ENCODE measurements at regions not wholly inside any gene's neighbourhood (a gene's known extent, or its start where the extent isn't known, plus 50 kb on each side); places are given as distances from the start of the nearest gene placed in this dataset.

DNA sequence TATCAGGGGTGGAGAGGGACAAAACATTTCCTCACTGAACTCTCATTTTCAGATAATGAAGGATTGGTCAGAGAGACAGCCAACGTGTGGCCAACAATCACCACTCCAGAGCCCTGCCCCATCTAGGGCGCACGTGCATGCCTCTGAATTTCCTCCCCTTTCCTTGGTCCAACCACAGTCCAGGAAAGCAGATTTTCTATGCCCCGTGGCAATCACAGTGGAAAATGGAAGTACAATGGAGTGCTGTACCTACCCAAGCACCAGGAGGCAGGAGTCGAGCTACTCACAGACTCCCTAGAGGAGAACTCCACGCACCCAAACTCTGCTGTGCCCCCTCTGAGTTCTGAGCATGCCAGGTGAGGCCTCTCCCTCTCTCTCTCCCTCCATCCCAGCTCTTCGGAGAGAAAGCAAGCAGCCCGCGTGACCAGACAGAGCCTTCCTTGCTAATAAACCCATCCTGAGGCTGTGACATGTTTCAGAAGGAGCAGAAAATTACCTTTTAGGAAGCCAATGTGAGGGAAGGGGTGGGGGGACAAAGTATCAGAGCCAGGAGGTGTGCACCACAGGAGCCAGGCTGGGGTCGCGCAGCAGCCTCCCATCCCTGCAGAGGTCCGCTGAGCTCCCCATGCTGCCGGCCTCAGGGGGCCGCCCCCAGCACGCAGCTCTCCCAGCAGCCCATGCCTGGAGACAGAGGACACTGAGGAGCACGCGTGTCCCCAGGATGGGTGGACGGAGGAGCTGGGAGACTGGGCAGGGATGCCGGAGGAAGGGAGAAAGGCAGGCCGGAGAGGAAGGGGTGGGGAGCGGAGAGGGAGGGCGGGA, 73.4 kb downstream of the PITPNM2 start:
- no peak overlapping the region for H3K27ac ChIP-seq
- no peaks in the 10 kb centered on the region for H3K27me3 ChIP-seq
- DNase-seq (ENCODE audit: low spot score in 2 of 2), result no peak
- no peaks in the 10 kb centered on the region for H3K9me3 ChIP-seq
- no peaks in the 10 kb centered on the region for H3K36me3 ChIP-seq
- H3K4me1 ChIP-seq, result peaks cover 0 to 43% (median 22%) of the 10 kb centered on the region in 4 donors
- 69 to 80% methylated on average over 22 of the region's 22 CpGs for WGBS, 2 donors
- H3K4me3 ChIP-seq, result no peak overlapping the region
- no peak for TF ChIP-seq EP300 (IDR thresholded peaks at IDR 0.05)
- TF ChIP-seq CTCF (IDR thresholded peaks at IDR 0.05), result no peak
- TF ChIP-seq POLR2A (IDR thresholded peaks at IDR 0.05), result no peak

GRCh38 chr12:123076604-123077297, 74.1 kb downstream of the PITPNM2 start:
- TF ChIP-seq CTCF (IDR thresholded peaks at IDR 0.05) (no peak), POLR2A (IDR thresholded peaks at IDR 0.05) (no peak), EP300 (IDR thresholded peaks at IDR 0.05) (no peak)
- no peak for DNase-seq (ENCODE audit: low spot score in 2 of 2)
- no peaks in the 10 kb centered on the region for H3K36me3 ChIP-seq
- no peak overlapping the region for H3K4me3 ChIP-seq
- H3K27me3 ChIP-seq, result no peaks in the 10 kb centered on the region
- H3K9me3 ChIP-seq, result no peaks in the 10 kb centered on the region
- peaks cover 0 to 47% (median 22%) of the 10 kb centered on the region in 4 donors for H3K4me1 ChIP-seq
- H3K27ac ChIP-seq, result no peak overlapping the region
- 59 to 63% methylated on average over 11 of the region's 11 CpGs for WGBS, 2 donors

- whole genome bisulfite sequencing, 2 donors, result 51 to 59% methylated on average over 16 of the region's 16 CpGs
- Histone ChIP-seq H3K27me3 (no peaks in the 10 kb centered on the region), H3K9me3 (no peaks in the 10 kb centered on the region), H3K4me1 (peaks cover 0 to 58% (median 22%) of the 10 kb centered on the region in 4 donors), H3K4me3 (no peak overlapping the region), H3K36me3 (no peaks in the 10 kb centered on the region), H3K27ac (peak overlapping the region in 2 of 4 donors; percentile 14 to 58)
- peak in 1 of 2 donors; percentile 27 for DNase-seq (ENCODE audit: low spot score in 2 of 2)
- TF ChIP-seq CTCF (IDR thresholded peaks at IDR 0.05) (no peak), POLR2A (IDR thresholded peaks at IDR 0.05) (no peak), EP300 (IDR thresholded peaks at IDR 0.05) (no peak)
Observed at GRCh38 chr12:123075646-123076171, 75.2 kb downstream of the PITPNM2 start.

GRCh38 chr12:123075087-123075645, 75.7 kb downstream of the PITPNM2 start:
- peak; percentile 32 to 55 for DNase-seq (ENCODE audit: low spot score in 2 of 2)
- 51 to 59% methylated on average over 11 of the region's 11 CpGs for WGBS, 2 donors
- Histone ChIP-seq H3K27me3 (no peaks in the 10 kb centered on the region), H3K27ac (peak overlapping the region in 2 of 4 donors; percentile 14 to 58), H3K4me3 (no peak overlapping the region), H3K36me3 (no peaks in the 10 kb centered on the region), H3K4me1 (peaks cover 0 to 63% (median 22%) of the 10 kb centered on the region in 4 donors), H3K9me3 (no peaks in the 10 kb centered on the region)
- no peak for TF ChIP-seq CTCF (IDR thresholded peaks at IDR 0.05)
- no peak for TF ChIP-seq EP300 (IDR thresholded peaks at IDR 0.05)
- no peak for TF ChIP-seq POLR2A (IDR thresholded peaks at IDR 0.05)

All from tibial nerve (tissue), 4 donors.